SU-DHL-6 (cell line): ENCODE measurements at regions not wholly inside any gene's neighbourhood (a gene's known extent, or its start where the extent isn't known, plus 50 kb on each side); places are given as distances from the start of the nearest gene placed in this dataset.

ENCODE experiments used
- H2AFZ ChIP-seq: fragments of 200-600 bp; sonication (generic); 2 replicates; pipeline ENCODE4 v1.6.1; 2014; ENCODE audit warnings: low read depth, mild to moderate bottlenecking, moderate library complexity, mixed read lengths, antibody characterized with exemption, low read length; ENCODE audit not compliant: severe bottlenecking
- H3F3A ChIP-seq: fragments of 200-600 bp; shearing (Covaris generic); 2 replicates; pipeline ENCODE4 v1.6.0; 2016; ENCODE audit warnings: antibody characterized with exemption, mild to moderate bottlenecking; ENCODE audit not compliant: insufficient read depth
- H3K27ac ChIP-seq: fragments of 200-600 bp; sonication (generic); 2 replicates; pipeline ENCODE4 v1.5.1; 2016; ENCODE audit warnings: low read depth, mild to moderate bottlenecking, low read length, moderate library complexity, mixed read lengths
- H3K27me3 ChIP-seq: fragments of 200-600 bp; sonication (generic), shearing (Covaris generic); 2 replicates; pipeline ENCODE4 v1.6.0; 2014; ENCODE audit warnings: mild to moderate bottlenecking, low read length
- H3K36me3 ChIP-seq: fragments of 200-600 bp; sonication (generic); 2 replicates; pipeline ENCODE4 v1.6.1; 2014; ENCODE audit warnings: mild to moderate bottlenecking, low read length, mixed read lengths
- H3K4me2 ChIP-seq: fragments of 300-600, 200-600 bp; shearing (Covaris generic), sonication (generic); 2 replicates; pipeline ENCODE4 v1.6.0; 2014; ENCODE audit warnings: low read length, low read depth, mild to moderate bottlenecking; ENCODE audit not compliant: poor library complexity, severe bottlenecking
- H3K4me3 ChIP-seq: fragments of 200-600 bp; sonication (generic); 2 replicates; pipeline ENCODE4 v1.5.1; 2014; ENCODE audit warnings: antibody characterized with exemption, low read length, mild to moderate bottlenecking, mixed read lengths; ENCODE audit not compliant: insufficient read depth, poor library complexity, severe bottlenecking
- H3K79me2 ChIP-seq: fragments of 200-600 bp; sonication (generic); 2 replicates; pipeline ENCODE4 v1.6.1; 2014; ENCODE audit warnings: mild to moderate bottlenecking, low read length, moderate library complexity; ENCODE audit not compliant: insufficient read depth
- H3K9ac ChIP-seq: fragments of 200-600 bp; sonication (generic); 2 replicates; pipeline ENCODE4 v1.7.0; 2014; ENCODE audit warnings: mild to moderate bottlenecking, low read length
- H3K9me2 ChIP-seq: fragments of 200-600 bp; sonication (generic); replicated peaks from 2 replicates; pipeline ENCODE4 v1.6.1; 2014; ENCODE audit warnings: low read length; ENCODE audit not compliant: insufficient read depth
- H3K9me3 ChIP-seq: fragments of 200-600 bp; sonication (generic); 2 replicates; pipeline ENCODE4 v1.6.1; 2014; ENCODE audit warnings: low read length, mixed read lengths; ENCODE audit not compliant: insufficient read depth
- H4K20me1 ChIP-seq: fragments of 200-600 bp; sonication (generic); 2 replicates; pipeline ENCODE4 v1.6.1; 2014; ENCODE audit warnings: low read depth, mild to moderate bottlenecking, antibody characterized with exemption, low read length, moderate library complexity, mixed read lengths
- CTCF ChIP-seq: fragments of 200-600 bp; sonication (generic); IDR thresholded peaks from one replicate; pipeline ENCODE4 v1.5.1; 2017; ENCODE audit warnings: antibody characterized with exemption, mild to moderate bottlenecking, low read length, moderate library complexity; ENCODE audit not compliant: insufficient read depth, poor library complexity, severe bottlenecking
- EZH2phosphoT487 ChIP-seq: fragments of 200-600 bp; sonication (generic), shearing (Covaris generic); conservative IDR thresholded peaks from 2 replicates; pipeline ENCODE4 v1.6.1; 2018; ENCODE audit warnings: mild to moderate bottlenecking, antibody characterized with exemption, low read length, moderate library complexity, mixed read lengths

- Histone ChIP-seq H3K9me2 (no peaks in the 10 kb centered on the region), H3K27ac (no peak overlapping the region), H3F3A (no peaks in the 10 kb centered on the region), H3K4me3 (no peak overlapping the region), H3K27me3 (no peaks in the 10 kb centered on the region), H3K79me2 (no peaks in the 10 kb centered on the region), H2AFZ (no peak overlapping the region), H3K36me3 (no peaks in the 10 kb centered on the region), H3K9me3 (no peaks in the 10 kb centered on the region), H3K9ac (no peak overlapping the region), H3K4me2 (no peak overlapping the region), H4K20me1 (no peaks in the 10 kb centered on the region)
- TF ChIP-seq CTCF (no peak), EZH2phosphoT487 (no peak)
Measured at GRCh38 chr4:126230269-126230668, 915.5 kb downstream of the FAT4 start.

- Histone ChIP-seq H3F3A (no peaks in the 10 kb centered on the region), H2AFZ (no peak overlapping the region), H3K27ac (no peak overlapping the region), H3K9me2 (no peaks in the 10 kb centered on the region), H3K27me3 (no peaks in the 10 kb centered on the region), H3K4me3 (no peak overlapping the region), H3K36me3 (no peaks in the 10 kb centered on the region), H4K20me1 (no peaks in the 10 kb centered on the region), H3K9me3 (no peaks in the 10 kb centered on the region), H3K9ac (no peak overlapping the region), H3K79me2 (no peaks in the 10 kb centered on the region), H3K4me2 (no peak overlapping the region)
- TF ChIP-seq CTCF = no peak
- TF ChIP-seq EZH2phosphoT487 = no peak
Measured at GRCh38 chr4:126233483-126233882, 918.7 kb downstream of the FAT4 start.

GRCh38 chr4:126238013-126238412 is 923.3 kb downstream of the FAT4 start:
- Histone ChIP-seq H3K27ac (no peak overlapping the region), H4K20me1 (no peaks in the 10 kb centered on the region), H3K9me2 (no peaks in the 10 kb centered on the region), H3K4me3 (no peak overlapping the region), H3K79me2 (no peaks in the 10 kb centered on the region), H3F3A (no peaks in the 10 kb centered on the region), H3K9me3 (no peaks in the 10 kb centered on the region), H3K4me2 (no peak overlapping the region), H3K36me3 (no peaks in the 10 kb centered on the region), H3K9ac (no peak overlapping the region), H3K27me3 (no peaks in the 10 kb centered on the region), H2AFZ (no peak overlapping the region)
- TF ChIP-seq CTCF (no peak), EZH2phosphoT487 (no peak)

GRCh38 chr4:126241634-126242033 is 926.9 kb downstream of the FAT4 start:
- no peaks in the 10 kb centered on the region for H3F3A ChIP-seq
- no peak overlapping the region for H3K9ac ChIP-seq
- H3K27me3 ChIP-seq = no peaks in the 10 kb centered on the region
- TF ChIP-seq CTCF (no peak), EZH2phosphoT487 (no peak)
- no peaks in the 10 kb centered on the region for H3K9me2 ChIP-seq
- H3K27ac ChIP-seq = no peak overlapping the region
- H2AFZ ChIP-seq = no peak overlapping the region
- no peak overlapping the region for H3K4me3 ChIP-seq
- no peaks in the 10 kb centered on the region for H3K36me3 ChIP-seq
- H3K4me2 ChIP-seq = no peak overlapping the region
- no peaks in the 10 kb centered on the region for H4K20me1 ChIP-seq
- no peaks in the 10 kb centered on the region for H3K9me3 ChIP-seq
- H3K79me2 ChIP-seq = no peaks in the 10 kb centered on the region
